Astrocyte of the hippocampus (primary cell): ENCODE measurements at regions not wholly inside any gene's neighbourhood (a gene's known extent, or its start where the extent isn't known, plus 50 kb on each side); places are given as distances from the start of the nearest gene placed in this dataset.

Source experiments
- DNase-seq: peaks from one replicate; pipeline ENCODE4 v3.0.0; 2011; ENCODE audit warnings: low read depth, low spot score

DNA sequence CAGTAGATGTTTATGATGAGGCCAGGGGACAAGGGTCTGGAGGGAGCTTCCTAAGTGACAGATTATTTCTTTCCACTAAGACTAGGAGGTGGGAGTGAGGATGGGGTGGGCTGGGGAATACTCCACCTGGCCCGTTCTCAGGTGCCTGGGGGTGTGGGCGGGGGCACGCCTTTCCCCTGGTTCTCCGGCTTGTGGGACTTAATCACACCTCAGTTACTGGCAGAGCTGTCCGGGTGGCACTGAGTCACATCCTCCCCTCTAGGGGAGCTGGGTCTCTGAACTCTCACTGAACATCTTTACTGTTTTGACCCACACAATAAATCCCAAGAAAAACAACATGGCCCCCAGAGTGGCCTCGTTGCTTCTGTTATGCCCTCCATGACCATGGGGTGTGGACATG lies 332.8 kb downstream of the MAF start:
- no peak for DNase-seq

GRCh38 chr16:79267146-79267545 lies 333.4 kb downstream of the MAF start:
- DNase-seq = no peak

- no peak for DNase-seq
Observed at GRCh38 chr16:79265701-79266100, 334.8 kb downstream of the MAF start.

- no peak for DNase-seq
Observed at GRCh38 chr16:79265196-79265595, 335.3 kb downstream of the MAF start.

DNA sequence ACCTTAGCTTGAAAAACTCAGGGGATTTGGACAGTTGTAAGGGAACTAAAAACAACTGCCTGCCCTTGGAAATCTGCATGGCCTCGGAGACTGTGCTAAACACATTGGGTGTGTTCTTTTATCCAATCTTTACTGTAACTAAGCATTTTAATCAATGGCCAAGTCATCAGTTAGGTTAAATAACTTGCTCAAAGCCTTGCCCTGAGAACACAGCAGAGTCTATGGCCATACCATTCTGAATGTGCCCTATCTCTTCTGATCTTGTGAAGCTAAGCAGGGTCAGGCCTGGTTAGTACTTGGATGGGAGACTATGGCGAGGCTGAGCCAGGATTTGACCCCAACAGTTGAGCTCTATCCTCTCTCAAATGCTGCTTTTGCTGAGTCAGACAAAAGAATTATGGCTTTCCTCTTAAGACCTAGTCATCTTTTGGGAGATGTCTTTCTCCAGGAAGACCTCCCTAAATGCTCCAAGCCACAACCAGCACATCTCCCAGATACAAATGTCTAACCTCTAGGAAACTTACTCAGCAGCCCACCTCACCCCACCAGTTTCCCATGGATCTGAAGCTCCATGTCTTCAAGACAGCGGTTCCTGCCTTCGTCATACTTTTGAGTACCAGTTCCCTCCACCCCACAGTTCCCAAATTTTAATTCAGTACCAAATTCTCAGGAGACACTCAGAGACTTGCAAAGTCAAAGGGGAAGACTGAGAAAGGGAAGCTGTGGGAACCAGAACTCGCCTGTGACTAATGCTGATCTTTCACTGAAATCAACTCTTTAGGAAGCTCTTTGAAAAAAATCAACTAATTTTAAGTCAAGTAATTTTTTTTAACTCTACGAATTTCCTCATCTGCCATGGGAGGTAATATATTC lies 336.1 kb downstream of the MAF start:
- DNase-seq = no peak

GRCh38 chr16:79263425-79263824 lies 337.1 kb downstream of the MAF start:
- no peak for DNase-seq
